ENCODE measurements at regions not wholly inside any gene's neighbourhood (a gene's known extent, or its start where the extent isn't known, plus 50 kb on each side); places are given as distances from the start of the nearest gene placed in this dataset.

GRCh38 chr13:33515146-33515545, 229.6 kb upstream of the STARD13 start:
- no peak for DNase-seq (ENCODE audit: low spot score)

DNA sequence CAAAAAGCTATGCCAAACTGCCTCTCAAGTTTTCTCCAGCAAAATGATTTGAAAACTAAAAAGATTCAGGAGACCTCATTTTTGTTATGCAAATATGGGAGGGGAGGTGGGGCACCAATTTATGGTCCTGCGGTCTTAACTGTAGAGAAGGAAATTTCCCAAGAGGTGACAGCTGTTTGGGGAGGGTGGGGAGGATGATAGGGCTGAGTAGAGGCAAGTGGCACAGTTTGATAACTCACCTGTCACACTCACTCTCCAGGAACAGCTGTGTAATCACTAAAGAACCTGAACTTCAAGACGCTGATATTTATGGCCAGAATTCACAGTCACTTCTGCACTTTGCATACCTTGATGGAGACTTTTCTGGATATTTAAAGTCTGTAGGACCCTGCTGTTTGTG, 232.9 kb upstream of the STARD13 start:
- no peak for DNase-seq (ENCODE audit: low spot score)

DNA sequence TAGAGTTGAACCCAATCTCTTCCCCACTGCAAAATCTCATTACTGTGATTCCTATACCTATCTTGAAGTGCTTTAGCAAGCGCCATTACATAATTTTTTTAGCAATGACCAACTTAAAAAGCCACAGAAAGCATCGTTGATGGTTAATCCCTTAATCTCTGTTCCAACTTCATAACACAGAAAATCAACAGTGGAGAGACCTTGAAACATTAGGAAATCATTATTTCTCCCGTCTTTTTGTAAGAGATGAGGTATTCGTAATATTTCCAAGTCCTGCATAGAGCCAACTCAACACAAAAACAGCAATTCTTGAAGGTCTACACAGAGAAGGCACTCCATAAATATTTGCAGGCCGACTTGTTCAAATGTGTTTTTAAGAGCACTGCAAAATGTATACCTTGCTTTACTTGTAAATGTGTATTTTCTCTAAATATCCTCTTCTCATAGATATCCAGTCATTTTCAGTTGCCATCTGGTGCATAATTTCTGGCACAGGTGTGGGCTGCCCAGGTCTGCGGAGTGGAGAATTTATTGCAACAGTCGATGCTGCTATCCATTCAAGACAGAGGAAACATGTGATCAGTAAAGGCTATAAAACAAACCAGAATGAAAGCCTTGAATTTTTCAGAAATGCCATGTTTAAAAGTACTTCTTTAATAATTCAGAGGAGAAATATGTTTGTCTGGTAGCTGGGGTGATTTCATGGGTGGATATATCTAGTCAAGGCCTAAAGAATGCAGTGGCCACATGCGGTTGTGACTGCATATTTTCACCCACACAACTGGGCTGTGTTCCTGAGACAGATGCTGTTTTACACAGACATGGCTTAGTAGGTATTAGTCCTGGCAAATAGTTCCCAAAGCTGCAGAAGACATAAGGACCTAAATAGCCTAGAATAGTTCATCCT, 234.3 kb upstream of the STARD13 start:
- no peak for DNase-seq (ENCODE audit: low spot score)

DNA sequence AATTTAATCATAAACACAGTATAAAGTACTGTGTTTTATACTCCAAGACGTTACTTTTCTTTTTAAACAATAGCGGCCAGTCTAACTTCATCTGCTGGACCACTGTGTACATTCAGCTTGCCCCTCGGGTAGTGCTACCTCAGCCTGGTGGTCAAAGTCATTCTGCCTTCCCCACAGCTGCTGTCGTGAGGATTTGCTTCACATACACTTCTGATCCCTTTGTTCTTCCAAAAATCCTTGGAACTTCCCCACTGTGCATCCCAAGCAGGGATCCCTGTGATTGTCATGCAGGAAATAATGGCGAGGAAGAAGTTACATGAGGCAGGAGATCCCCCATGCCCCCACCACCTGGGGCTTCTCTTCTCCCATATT, 234.9 kb upstream of the STARD13 start:
- DNase-seq (ENCODE audit: low spot score): no peak

DNA sequence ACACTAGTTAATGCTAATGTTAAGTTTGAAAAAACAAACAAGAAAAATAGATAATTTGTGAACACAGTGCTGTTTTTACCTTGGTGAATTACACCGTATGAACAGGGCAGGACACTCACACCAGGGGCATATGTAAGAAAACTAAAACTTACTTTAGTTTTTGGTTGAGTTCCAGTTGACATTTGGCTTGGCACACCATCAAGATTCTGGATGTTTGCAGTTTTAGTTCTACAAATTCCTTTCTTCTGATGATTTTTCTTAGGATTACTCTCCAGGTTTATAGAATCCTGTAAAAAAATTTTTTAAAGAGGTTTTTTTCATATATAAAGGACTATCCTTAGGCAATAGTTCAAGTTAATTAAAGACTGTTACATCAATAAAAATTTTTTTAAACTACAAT, 238.5 kb upstream of the STARD13 start:
- no peak for DNase-seq (ENCODE audit: low spot score)

DNA sequence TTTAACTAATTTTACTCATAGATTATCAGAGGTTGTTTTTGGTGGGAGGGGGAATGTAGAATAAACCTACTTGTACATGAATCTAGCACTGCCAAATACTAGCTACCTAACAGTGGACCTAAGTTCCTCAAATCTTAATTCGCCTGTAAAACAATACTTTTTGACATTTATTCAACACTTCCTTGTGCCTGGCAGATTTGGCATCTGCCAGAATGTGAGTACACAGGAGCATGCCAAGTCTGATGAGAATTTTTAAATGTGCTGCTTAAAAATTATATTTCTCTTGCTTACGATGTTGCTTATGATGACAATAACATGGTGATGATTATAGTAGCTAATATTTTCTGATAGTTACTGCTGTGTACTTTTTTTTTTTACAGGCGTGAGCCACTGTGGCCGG, 240.2 kb upstream of the STARD13 start:
- DNase-seq (ENCODE audit: low spot score): no peak

GRCh38 chr13:33526718-33527117, 241.2 kb upstream of the STARD13 start:
- no peak for DNase-seq (ENCODE audit: low spot score)

DNA sequence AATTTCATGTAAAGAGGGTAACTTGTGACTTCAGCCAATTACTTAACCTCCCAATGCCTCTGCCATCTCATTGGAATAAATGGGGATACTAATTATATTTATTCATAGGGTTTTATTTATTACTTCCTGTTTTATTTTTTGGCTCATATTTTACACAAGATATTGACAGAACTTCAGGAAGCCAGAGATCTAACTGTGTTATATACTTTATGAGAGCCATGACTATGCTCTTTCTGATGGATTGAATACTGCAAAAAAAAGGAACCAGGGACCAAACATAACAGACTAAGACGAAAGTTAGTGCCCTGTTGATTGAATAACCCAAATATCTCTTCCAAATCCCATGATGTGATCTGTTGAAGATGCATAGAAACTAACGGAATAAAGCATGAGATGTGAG, 243.3 kb upstream of the STARD13 start:
- no peak for DNase-seq (ENCODE audit: low spot score)

- no peak for DNase-seq (ENCODE audit: low spot score)
These were observed 245.9 kb upstream of the STARD13 start for GRCh38 chr13:33531484-33531883.

- no peak for DNase-seq (ENCODE audit: low spot score)
These were observed 249.5 kb upstream of the STARD13 start for GRCh38 chr13:33535061-33535460.

DNA sequence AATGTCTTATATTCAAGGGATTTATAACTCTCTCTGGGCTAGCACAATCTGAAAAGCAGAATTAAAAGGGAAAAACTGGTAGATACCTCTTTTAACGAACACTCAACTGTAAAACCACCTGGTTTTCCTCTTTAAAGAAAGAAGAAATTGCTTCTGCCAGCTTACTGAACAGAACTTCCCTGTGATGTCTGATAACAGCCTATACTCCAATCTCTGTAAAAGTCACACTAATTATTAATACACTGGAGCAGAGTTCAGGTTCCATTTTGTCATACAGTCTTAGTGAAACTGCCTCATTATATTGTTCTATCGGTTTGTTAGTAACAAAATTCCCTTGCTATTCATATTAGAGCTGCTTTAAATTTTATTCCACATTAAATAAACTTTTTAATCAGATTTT, 251.0 kb upstream of the STARD13 start:
- DNase-seq (ENCODE audit: low spot score): no peak

DNA sequence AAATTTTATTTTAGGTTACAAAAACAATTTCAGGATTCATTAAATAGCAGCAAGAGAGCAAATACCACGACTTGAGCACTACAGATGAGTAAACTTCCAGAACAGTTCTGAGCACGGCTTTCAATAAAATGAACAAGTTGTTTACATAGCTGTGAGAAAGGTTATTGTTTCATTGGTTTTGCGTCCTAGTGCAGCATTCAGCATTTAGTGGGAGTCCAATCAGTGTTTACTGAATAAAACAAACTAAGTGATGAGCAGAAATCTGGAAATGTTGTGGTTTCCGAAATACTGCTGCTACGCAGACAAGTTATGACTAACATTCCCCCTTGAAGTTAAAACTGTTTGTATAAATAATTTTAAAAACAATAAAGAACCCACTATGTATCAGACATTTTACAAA, 251.5 kb upstream of the STARD13 start:
- no peak for DNase-seq (ENCODE audit: low spot score)

DNA sequence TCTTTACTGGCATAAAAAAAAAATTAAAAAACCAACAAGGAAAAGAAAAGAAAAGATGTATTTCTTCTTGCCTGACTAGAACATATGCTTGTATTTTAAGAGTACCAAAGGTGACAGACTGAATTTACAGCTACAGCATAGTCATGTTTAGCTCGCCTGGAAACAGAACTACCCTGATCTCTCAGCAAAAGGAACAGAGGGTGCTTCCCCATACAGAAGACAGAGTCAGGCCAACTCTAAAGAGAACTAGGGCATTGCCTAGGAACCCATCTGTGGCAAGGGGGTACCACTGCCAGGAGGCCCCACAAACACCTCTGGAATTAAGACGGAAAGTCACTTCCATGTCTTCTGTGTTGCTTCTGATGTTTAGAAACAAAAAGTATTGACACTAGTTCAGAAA, 252.1 kb upstream of the STARD13 start:
- DNase-seq (ENCODE audit: low spot score): no peak

DNA sequence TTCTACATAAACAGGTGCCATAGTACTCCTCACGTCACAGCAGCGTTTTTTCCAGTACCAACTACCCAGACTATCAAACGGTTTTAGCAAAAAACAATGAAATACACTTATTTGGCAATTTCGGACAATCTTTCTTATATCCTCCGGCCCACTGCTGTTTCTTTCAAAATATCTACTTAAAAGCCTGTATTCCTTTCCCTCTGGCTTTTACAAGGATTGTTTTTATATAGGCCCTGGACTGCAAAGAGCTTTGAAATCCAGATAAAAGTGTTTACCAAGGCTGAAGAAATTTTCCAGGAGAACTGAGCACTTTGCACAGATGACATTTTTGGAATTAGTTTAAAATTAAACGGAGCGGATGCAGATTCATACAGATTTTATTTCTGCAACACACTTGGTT, 255.9 kb upstream of the STARD13 start:
- DNase-seq (ENCODE audit: low spot score): peak; percentile 8

DNA sequence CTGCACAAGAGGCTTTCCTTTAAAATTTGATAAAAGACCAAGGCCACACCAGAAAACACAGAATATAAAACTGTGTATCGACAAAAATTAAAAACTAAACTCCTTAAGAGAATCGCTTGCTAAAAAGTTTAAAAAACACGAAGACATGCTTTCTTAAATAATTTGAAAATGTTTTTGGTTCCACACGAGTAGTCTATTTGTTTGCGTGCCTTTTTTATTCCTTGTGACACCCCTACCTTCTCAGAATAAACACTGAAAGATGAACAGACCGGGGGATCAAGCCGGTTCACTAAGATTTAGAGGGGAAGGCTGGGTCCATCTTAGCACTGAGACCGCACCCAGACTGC, 256.4 kb upstream of the STARD13 start:
- DNase-seq (ENCODE audit: low spot score): no peak

DNA sequence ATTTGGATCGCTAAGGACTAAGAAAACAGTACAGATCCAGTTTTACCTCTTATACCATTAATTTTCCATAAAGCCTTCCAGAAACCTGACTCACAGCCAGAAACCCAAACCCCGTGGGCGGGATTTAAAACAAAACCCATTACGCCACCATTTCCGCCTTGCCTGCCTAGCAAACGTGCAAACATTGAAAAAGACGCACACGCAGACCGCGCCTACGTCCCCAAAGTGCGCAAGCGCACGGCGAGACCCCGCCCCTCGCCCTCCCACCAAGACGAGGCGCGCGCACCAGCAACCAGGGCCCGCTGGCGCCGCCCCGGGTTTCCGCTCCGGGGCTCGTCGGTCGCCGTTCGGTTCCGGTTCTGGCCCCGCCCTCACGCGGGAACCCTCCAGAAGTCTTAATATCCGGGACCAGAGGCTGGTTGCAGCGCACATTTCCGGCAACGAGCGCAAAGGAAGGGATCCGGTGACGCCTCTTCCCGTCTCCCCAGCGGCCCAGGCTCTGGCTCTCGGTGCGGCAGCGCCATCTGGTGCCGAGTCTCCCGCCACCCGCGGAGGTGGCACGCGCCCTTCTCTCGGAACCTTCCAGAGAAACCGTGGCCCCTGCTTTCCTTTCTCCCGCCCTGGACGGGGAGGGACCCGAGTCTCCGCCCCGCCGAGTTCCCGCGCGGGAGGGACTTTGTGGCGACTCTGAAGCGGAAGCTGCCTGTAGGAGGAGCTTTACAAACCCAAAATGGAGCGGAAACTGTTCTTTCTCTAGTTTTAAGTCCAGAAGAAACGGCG, 256.9 kb upstream of the STARD13 start:
- peak; percentile 95 for DNase-seq (ENCODE audit: low spot score)

GRCh38 chr13:33543089-33543459, 257.5 kb upstream of the STARD13 start:
- DNase-seq (ENCODE audit: low spot score): no peak

DNA sequence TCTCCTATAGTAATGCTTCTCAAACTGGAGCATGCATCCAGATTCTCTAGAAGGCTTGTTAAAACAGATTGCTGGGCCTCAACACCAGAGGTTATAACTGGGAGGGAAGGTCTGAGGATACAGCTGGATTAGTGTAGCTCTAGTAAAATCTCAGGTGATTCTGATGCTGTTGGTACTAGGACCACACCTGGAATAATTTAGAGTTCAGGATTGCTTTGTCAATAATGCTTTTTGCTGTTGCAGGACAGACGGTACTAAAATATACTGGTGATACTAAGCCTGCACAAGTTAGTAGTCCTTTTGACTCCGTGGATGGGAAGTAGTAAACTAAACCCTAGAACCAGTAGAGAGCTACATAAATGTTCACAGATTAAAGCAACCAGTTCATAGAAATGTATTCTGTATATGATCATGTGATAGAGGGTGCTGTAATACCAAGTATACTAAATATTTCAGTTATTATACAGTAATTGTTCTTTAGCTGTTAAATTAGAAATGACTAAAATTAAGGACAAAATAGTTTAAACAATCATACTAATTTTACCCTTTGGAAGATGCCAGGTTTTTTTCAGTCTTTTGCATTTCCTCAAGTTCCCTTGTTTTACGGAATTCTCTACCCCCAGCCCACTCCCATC, 258.2 kb upstream of the STARD13 start:
- peak; percentile 9 for DNase-seq (ENCODE audit: low spot score)

DNA sequence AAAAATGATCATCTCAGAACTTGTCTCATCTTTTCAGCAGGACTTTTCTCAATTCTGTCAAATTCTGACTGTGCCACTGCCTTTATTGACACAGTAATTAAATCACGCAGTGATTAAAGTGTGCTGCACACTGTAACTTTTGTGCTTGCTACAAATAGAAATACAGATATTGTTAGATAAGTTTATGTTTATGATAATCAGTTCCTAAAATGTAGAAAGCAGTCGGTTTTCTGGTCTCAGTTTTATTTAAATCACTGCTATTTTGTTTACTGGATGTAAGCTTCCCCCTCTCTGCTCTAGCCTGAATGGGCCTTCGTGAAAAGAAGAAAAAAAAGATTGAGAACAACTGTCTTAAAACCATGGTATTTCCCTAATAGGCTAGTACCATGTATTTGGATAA, 258.8 kb upstream of the STARD13 start:
- no peak for DNase-seq (ENCODE audit: low spot score)

DNA sequence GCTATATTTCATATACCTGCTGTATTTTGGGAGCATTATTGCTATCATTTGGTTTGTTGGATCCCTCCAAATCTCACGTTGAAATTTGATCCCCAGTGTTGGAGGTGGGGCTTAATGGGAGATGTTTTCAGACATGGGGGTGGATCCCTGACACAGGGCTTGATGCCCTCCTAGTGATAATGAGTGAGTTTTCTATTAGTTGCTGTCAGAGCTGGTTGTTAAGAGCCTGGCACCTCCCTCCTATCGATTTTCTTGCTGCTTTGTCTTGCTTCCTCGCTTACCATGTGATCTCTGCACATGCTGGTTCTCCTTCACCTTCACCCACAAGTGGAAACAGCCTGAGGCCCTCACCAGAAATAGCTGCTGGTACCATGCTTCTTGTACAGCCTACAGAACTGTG, 259.9 kb upstream of the STARD13 start:
- DNase-seq (ENCODE audit: low spot score): no peak

DNA sequence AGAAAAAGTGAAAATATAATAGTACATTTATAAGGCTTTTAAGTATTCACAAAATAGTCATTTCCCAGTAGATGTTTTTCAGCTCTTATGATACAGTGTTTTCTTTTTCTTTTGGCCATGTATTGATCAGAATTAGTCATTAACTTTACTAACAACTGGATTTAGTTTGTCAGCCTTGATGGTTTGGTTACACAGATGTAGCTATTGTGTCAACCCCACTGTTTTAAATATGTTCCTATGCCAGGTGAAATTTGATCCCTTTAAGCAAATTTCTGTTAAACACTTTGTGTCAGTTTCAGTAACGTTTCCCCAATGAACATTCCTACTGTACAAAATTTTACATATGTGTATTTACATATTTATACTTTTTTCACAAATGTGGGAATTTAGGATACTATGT, 261.5 kb upstream of the STARD13 start:
- DNase-seq (ENCODE audit: low spot score): no peak

DNA sequence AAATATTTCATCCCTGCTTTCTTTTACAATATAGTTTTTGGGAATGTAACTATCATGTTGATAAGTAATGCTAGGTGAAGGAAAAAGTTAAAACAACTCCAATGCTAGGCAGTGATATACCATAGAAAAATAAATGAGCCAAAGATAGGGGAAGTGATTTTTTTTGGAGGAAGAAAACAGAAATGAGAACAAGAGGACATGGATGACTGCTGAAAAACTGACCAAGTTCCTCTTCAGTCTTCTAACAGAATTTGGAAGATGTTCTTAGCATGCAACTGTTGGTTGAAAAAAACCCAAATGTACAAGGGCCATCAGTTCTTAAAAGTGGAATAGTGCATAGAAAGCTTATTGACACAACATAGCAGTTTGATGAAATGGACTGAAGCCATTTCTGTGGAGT, 262.5 kb upstream of the STARD13 start:
- no peak for DNase-seq (ENCODE audit: low spot score)

- DNase-seq (ENCODE audit: low spot score): no peak
These were observed 264.7 kb upstream of the STARD13 start for GRCh38 chr13:33550276-33550675.
